HG02943 (cell line): ENCODE measurements at regions not wholly inside any gene's neighbourhood (a gene's known extent, or its start where the extent isn't known, plus 50 kb on each side); places are given as distances from the start of the nearest gene placed in this dataset.

Source experiments
- ATAC-seq: cut with Tn5 transposase; IDR thresholded peaks from one replicate; pipeline ENCODE4 v1.9.1; 2021; ENCODE audit warnings: mild to moderate bottlenecking, low read depth, moderate library complexity; ENCODE audit not compliant: unreplicated experiment

DNA sequence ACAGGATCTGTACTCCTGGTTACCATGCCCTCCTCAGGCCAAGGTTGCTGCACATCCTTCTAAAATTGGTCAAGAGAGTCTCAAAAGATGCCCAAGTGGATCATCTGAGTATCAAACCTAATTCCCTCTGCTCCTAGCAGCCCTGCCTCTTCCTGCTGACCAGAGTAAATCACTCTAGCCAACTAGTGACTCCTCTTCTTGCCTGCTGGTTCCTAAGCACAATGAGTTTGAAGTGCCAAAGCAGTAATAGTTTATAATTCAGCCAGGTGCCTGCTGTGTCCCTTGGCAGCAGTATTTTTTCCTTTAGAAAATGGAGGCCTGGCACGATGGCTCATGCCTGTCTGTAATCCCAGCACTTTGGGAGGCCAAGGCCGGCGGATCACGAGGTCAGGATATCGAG, 137.9 kb upstream of the CAMK1G start:
- no peak for ATAC-seq

- no peak for ATAC-seq
These were observed 137.2 kb upstream of the CAMK1G start for GRCh38 chr1:209446356-209446755.

DNA sequence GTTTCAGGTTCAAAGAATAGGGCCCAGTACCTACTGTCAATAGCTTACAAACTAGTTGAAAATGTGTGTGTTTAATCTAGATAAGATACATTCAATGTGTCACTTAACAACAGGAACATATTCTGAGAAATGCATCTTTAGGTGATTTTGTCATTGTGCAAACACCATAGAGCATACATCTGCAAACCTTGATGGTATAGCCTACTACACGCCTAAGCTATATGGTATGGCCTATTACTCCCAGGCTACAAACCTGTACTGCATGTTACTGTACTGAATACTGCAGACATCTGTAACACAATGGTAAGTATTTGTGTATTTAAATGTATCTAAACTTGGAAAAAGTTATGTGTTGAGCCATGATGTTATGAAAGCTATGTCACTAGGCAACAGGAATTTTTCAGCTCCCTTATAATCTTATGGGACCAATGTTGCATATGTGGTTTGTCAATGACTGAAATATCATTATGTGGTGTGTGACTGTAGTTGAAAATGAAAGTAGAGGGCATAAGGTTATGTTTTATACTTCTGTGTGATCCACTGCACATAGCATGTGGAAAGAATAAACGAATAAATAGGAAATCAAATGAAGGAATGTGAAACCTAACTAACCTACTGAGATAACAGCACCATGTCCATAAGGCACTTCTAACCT, 129.0 kb upstream of the CAMK1G start:
- ATAC-seq = no peak

- ATAC-seq = no peak
These were observed 128.4 kb upstream of the CAMK1G start for GRCh38 chr1:209455145-209455544.

- no peak for ATAC-seq
These were observed 127.7 kb upstream of the CAMK1G start for GRCh38 chr1:209455661-209456358.

GRCh38 chr1:209456878-209457277, 126.6 kb upstream of the CAMK1G start:
- ATAC-seq = no peak

GRCh38 chr1:209457401-209458125, 126.0 kb upstream of the CAMK1G start:
- no peak for ATAC-seq

- no peak for ATAC-seq
These were observed 124.6 kb upstream of the CAMK1G start for GRCh38 chr1:209458921-209459320.

- no peak for ATAC-seq
These were observed 122.3 kb upstream of the CAMK1G start for GRCh38 chr1:209461168-209461567.

- no peak for ATAC-seq
These were observed 121.1 kb upstream of the CAMK1G start for GRCh38 chr1:209462433-209462832.

- ATAC-seq = no peak
These were observed 120.1 kb upstream of the CAMK1G start for GRCh38 chr1:209463441-209463840.

DNA sequence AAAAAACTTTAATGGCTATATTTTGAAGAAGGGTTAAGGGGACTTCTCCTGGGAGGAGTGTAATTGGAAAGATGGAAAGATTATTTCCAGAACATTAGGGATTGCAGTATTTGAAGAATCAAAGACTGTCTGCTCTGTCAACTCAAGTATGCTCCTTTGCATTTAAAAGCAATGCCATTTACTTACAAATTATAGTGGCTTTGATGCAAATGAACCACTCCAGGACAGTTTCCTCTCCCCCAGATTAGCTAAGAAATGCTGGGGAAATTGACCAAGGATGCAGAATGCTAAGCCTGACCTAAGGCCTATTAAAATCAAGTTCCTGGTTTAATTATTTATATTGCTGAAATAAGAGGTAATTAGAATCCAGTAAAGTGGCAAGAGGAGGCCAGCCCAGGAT, 110.5 kb upstream of the CAMK1G start:
- no peak for ATAC-seq

DNA sequence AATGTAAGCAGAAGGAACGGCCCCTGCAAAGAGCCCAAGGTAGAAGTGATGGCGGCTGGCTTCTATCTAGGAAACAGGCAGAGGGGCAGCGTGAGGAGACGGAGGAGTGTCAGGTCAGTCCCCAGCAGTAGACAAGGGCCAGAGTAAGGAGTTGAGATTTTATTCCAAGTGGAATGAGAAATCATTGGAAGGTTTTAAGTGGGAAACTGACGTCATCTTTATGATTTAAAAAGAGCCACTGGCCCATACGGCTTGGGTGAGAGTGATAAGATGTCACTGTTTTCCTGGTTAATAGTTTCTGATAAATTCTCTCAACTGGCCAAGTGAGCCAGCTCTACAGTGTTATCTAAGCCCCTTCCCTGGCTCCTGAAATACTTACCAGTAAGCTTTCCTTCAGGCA, 103.2 kb upstream of the CAMK1G start:
- ATAC-seq = no peak

DNA sequence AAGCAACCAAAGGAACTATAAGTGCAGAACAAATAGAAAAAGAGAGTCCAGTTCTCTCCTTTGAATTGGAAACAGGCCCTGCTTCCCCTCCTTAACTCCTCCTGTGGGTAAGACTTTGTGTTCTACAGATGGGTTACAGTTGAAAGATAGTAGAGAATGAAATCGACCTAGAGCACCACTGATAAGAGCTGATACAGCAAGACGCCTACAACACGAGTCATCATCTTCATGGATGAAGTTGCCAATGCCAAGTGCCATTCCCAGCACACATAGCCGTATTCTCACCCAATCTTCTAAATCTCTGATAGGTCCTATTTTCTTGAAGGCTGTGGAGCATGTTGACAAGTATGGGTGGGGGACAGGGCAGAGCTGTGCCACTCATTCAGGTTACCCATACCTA, 99.8 kb upstream of the CAMK1G start:
- ATAC-seq = no peak

GRCh38 chr1:209484429-209484828, 99.1 kb upstream of the CAMK1G start:
- ATAC-seq = no peak

GRCh38 chr1:209485167-209485566, 98.3 kb upstream of the CAMK1G start:
- ATAC-seq = no peak

DNA sequence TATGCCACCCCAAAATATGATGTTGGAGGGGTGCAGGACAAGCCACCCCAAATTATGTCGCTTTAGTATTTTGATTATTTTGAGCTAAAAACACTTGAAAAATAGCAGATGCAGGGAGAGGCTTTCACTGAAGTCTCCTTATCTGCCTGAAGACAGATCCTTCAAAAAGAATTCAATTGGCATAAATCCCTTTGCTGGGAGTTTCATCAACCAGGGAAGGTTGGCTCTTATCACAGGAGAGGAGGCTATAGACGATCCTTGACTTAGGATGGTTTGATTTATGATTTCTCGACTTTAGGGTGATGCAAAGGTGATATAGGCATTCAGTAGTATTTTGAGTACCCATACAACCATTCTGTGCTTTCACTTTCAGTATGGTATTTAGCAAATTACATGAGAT, 97.8 kb upstream of the CAMK1G start:
- no peak for ATAC-seq

DNA sequence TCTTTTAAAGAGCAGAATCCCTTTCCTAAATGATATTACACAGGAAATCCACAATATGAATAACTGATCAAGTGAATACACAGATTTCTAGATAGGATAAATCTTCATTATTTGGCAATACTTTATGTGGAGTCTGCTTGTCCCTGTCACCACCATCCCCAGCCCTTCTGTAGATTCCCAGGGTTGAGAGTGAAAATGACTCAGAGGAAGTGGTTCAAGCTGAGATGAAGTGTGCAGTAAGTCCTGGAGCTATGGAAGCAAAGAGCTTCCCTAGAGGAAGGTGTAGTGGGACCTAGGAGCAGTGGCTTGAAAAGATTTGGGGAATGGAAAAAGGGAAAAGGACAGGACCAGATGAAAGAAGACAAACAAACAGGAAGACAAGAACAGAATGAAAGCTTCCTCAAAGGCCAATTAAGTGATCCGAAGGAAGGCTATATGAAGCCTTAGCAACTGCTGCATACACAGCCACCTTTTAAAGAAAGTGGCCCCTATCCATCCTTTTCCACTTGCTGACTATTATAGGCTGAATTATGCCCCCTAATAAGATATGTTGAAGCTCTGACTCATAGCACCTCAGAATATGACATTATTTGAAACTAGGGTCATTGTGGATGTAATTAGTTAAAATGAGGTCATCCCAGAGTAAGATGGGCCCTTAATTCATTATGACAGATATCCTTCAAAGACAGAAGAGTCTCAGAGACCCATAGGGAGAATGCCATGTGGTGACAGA, 96.5 kb upstream of the CAMK1G start:
- no peak for ATAC-seq

DNA sequence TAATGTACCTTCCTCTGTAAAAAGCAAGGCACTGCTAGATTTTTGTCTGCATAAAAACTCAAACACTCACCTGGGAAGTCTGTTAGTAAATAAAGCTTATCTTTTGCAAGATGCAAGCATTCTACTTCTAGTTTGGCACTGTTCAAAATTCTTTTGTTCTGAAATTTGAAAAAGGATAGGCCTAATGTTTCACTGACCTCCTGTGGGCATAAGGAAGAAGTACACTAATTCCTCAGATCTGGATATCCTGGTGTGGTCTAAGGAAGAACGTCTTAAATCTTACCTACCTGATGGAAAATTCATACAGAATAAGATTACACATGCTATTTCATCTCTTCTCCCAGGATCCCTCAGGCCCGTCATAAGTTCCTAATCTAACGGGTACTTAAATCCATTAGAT, 93.5 kb upstream of the CAMK1G start:
- no peak for ATAC-seq

DNA sequence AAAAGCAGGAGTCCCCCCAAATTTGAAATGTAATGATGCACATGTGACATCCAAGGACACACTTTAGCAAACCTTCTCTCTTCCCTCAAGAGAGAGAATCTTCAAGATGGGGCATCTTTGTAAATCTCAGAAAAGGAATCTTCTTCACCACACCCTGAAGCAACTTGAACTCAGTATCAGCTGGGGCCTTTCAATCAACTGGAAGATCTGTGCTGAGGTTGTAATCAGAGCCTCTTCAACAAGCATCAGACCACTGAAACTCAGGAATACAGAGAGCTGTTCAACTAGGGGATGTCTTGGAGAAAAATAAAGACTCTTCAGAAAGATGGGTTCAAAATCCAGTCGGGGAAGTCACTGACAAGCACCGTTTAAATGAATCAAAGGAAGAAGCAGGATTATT, 92.5 kb upstream of the CAMK1G start:
- ATAC-seq = no peak

DNA sequence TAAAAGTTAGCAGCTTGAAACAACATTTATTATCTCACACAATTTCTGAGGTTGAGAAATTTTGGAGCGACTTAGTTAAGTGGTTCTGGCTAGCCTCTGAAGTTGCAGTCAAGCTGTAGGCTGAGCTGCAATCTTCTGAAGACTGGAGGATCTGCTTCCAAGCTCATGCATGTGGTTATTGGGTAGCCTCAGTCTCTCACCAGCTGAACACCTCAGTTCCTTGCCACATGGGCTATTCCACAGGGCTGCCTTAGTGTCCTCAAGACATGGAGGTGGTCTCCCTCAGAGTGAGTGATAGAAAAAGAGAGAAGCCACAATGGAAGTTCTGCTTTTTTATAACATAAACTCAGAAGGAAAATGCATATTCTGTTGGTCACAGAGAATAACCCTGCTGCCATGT, 92.0 kb upstream of the CAMK1G start:
- no peak for ATAC-seq
